ENCODE measurements at regions not wholly inside any gene's neighbourhood (a gene's known extent, or its start where the extent isn't known, plus 50 kb on each side); places are given as distances from the start of the nearest gene placed in this dataset.
"Not testable (repeated sequence)": the region's sequence is repeated elsewhere in the genome, so short reads cannot be mapped to it uniquely, and the experiment has no call there.

GRCh38 chr10:29228562-29228961, 60.3 kb upstream of the LYZL1 start:
- no peak for TF ChIP-seq ZFX (IDR thresholded peaks at IDR 0.05)
- TF ChIP-seq CTCF (conservative IDR thresholded peaks at IDR 0.05): no peak
- no peak overlapping the region for H3K27ac ChIP-seq

DNA sequence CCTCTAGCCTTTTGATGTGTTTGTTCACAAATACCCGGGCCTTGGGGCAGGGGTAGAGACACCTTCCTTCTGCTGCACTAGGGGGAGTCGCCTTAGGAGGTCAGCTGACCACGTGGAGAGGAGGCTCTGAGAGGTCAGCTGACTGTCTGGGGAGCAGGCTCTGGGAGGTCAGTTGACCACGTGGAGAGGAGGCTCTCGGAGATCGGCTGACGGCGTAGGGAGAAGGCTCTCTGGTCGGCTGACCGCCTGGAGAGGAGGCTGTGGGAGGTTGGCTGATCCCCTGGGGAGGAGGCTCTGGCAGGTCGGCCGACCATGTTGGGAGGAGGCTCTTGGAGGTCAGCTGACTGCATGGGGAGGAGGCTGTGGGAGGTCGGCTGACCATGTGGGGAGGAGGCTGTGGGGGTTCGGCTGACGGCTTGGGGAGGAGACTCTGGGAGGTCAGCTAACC, 59.6 kb upstream of the LYZL1 start:
- no peak overlapping the region for H3K27ac ChIP-seq
- TF ChIP-seq CTCF (conservative IDR thresholded peaks at IDR 0.05) (no peak), ZFX (IDR thresholded peaks at IDR 0.05) (no peak)

DNA sequence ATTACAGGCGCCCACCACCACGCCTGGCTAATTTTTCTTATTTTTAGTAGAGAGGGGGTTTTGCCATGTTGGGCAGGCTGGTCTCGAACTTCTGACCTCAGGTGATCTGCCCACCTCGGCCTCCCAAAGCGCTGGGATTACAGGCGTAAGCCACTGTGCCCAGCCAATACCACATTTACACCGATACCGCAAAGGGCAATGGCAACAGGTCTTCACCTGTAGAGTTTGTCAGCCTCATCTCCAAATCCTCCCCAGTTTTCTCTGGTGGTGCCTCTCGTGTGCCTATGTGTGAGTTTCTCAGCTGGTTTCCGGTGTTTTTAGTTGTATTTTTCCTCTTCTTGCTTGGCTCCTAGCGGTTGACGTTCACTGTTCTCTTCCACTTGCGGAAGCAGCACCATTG, 52.0 kb upstream of the LYZL1 start:
- not testable (repeated sequence) for H3K27ac ChIP-seq

DNA sequence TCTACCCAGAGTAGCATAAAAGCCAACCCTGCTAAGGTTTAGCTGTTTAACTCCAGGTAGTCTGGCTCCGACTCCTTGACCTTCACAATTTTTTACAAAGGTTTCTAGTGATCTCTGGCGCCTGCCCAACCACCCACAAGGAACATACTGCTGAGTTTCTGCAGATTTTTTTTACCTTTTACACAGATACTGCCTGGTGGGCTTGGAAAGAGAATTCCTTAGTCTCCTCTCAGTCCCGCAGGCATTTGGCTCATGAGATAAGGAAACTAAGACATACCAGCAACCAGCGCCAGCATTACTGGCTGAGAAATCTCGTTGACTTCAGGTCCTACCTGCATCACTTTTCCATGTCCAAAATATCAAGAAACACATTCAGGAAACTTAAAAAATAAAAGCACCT, 51.1 kb upstream of the LYZL1 start:
- TF ChIP-seq ZFX (IDR thresholded peaks at IDR 0.05) (no peak), CTCF (conservative IDR thresholded peaks at IDR 0.05) (no peak)
- H3K27ac ChIP-seq: no peak overlapping the region

- H3K27ac ChIP-seq: no peak overlapping the region
- no peak for TF ChIP-seq CTCF (conservative IDR thresholded peaks at IDR 0.05)
- TF ChIP-seq ZFX (IDR thresholded peaks at IDR 0.05): no peak
Measured at GRCh38 chr10:29238523-29239135, 50.2 kb upstream of the LYZL1 start.
